SU-DHL-6 (cell line): ENCODE measurements at regions not wholly inside any gene's neighbourhood (a gene's known extent, or its start where the extent isn't known, plus 50 kb on each side); places are given as distances from the start of the nearest gene placed in this dataset.

Experiments used
- CTCF ChIP-seq: fragments of 200-600 bp; sonication (generic); IDR thresholded peaks from one replicate; pipeline ENCODE4 v1.5.1; 2017; ENCODE audit warnings: antibody characterized with exemption, mild to moderate bottlenecking, low read length, moderate library complexity; ENCODE audit not compliant: insufficient read depth, poor library complexity, severe bottlenecking
- EZH2phosphoT487 ChIP-seq: fragments of 200-600 bp; sonication (generic), shearing (Covaris generic); conservative IDR thresholded peaks from 2 replicates; pipeline ENCODE4 v1.6.1; 2018; ENCODE audit warnings: mild to moderate bottlenecking, antibody characterized with exemption, low read length, moderate library complexity, mixed read lengths

GRCh38 chr12:59389968-59390576, 205.8 kb upstream of the SLC16A7 start:
- TF ChIP-seq CTCF (no peak), EZH2phosphoT487 (no peak)
